Sigmoid colon (tissue), 6 donors: ENCODE measurements at regions not wholly inside any gene's neighbourhood (a gene's known extent, or its start where the extent isn't known, plus 50 kb on each side); places are given as distances from the start of the nearest gene placed in this dataset.

Experiments used
- DNase-seq: peaks from one replicate; pipeline ENCODE4 v3.0.0-alpha.2; 2019
- H3K27ac ChIP-seq, 4 donors: fragments of 200-600 bp; sonication (generic); one replicate each; pipeline ENCODE4 v1.5.1; 2016 to 2019; ENCODE audit warnings: mild to moderate bottlenecking in 1 of 4
- H3K27me3 ChIP-seq, 3 donors: fragments of 200-600 bp; sonication (generic); one replicate each; pipeline ENCODE4 v1.5.1; 2019; ENCODE audit warnings: mild to moderate bottlenecking in 1 of 3
- H3K36me3 ChIP-seq, 4 donors: fragments of 200-600 bp; sonication (generic); one replicate each; pipeline ENCODE4 v1.5.1; 2016 to 2019
- H3K4me1 ChIP-seq, 4 donors: fragments of 200-600 bp; sonication (generic); one replicate each; pipeline ENCODE4 v1.5.1; 2017 to 2019
- H3K4me3 ChIP-seq, 4 donors: fragments of 200-600 bp; sonication (generic); one replicate each; pipeline ENCODE4 v1.5.1; 2017 to 2019; ENCODE audit warnings: mild to moderate bottlenecking in 2 of 4, moderate library complexity in 1 of 4
- H3K9me3 ChIP-seq, 4 donors: fragments of 200-600 bp in 3 of 4; sonication (generic) in 3 of 4; one replicate each; pipeline versions ENCODE4 v1.5.1 to v1.6.1; 2013 to 2019
- EP300 ChIP-seq, 4 donors: sonication (generic); formaldehyde crosslinking; IDR thresholded peaks; one replicate each; pipeline ENCODE4 v1.6.1; 2017; ENCODE audit warnings: antibody characterized with exemption in 4 of 4
- POLR2A ChIP-seq, 2 donors: fragments of 450-650 bp; IDR thresholded peaks; one replicate each; pipeline ENCODE4 v1.6.1; 2016; ENCODE audit warnings: antibody characterized with exemption in 2 of 2, mild to moderate bottlenecking in 2 of 2, moderate library complexity in 2 of 2
- POLR2AphosphoS5 ChIP-seq, 4 donors: sonication (generic); formaldehyde crosslinking; IDR thresholded peaks; one replicate each; pipeline ENCODE4 v1.6.1; 2017; ENCODE audit warnings: antibody characterized with exemption in 4 of 4
- WGBS, 2 donors: extraction: QIAGEN DNeasy Blood & Tissue Kit; methylation state at CpG; one replicate each; pipeline ENCODE4 v1.1.7; 2013; 5-methylcytosine and 5-hydroxymethylcytosine counted together
- intact Hi-C: fragments of 100-400 bp; cut with DNase I; formaldehyde crosslinking; loops from one replicate; pipeline ENCODE4 v1.15.1; 2023
- TF ChIP-seq, protein P1 (sequence below), 4 experiments: fragments of 450-650 bp in 3 of 4; fragments of 200-600 bp in 1 of 4; IDR thresholded peaks; one replicate each; pipeline ENCODE4 v1.5.1; 2016 to 2019; ENCODE audit warnings: antibody characterized with exemption in 4 of 4, mild to moderate bottlenecking in 3 of 4, moderate library complexity in 2 of 4
- donor health status: healthy with polysubstance abuse.
- donor health status: healthy.

GRCh38 chr3:154932633-154933032 is 147.5 kb upstream of the MME start:
- intact Hi-C loops: no loop called here
- H3K27me3 ChIP-seq: no peaks in the 10 kb centered on the region
- no peaks in the 10 kb centered on the region for H3K4me1 ChIP-seq
- no peak for DNase-seq
- no peaks in the 10 kb centered on the region for H3K36me3 ChIP-seq
- H3K9me3 ChIP-seq: no peaks in the 10 kb centered on the region
- no peak overlapping the region for H3K4me3 ChIP-seq
- H3K27ac ChIP-seq: no peak overlapping the region
- TF ChIP-seq, protein P1, sequence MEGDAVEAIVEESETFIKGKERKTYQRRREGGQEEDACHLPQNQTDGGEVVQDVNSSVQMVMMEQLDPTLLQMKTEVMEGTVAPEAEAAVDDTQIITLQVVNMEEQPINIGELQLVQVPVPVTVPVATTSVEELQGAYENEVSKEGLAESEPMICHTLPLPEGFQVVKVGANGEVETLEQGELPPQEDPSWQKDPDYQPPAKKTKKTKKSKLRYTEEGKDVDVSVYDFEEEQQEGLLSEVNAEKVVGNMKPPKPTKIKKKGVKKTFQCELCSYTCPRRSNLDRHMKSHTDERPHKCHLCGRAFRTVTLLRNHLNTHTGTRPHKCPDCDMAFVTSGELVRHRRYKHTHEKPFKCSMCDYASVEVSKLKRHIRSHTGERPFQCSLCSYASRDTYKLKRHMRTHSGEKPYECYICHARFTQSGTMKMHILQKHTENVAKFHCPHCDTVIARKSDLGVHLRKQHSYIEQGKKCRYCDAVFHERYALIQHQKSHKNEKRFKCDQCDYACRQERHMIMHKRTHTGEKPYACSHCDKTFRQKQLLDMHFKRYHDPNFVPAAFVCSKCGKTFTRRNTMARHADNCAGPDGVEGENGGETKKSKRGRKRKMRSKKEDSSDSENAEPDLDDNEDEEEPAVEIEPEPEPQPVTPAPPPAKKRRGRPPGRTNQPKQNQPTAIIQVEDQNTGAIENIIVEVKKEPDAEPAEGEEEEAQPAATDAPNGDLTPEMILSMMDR (IDR thresholded peaks at IDR 0.05): no peak
- TF ChIP-seq EP300 (IDR thresholded peaks at IDR 0.05) (no peak), POLR2AphosphoS5 (IDR thresholded peaks at IDR 0.05) (no peak), POLR2A (IDR thresholded peaks at IDR 0.05) (no peak)

GRCh38 chr3:154931484-154931883 is 148.6 kb upstream of the MME start:
- TF ChIP-seq POLR2A (IDR thresholded peaks at IDR 0.05) (no peak), EP300 (IDR thresholded peaks at IDR 0.05) (no peak), POLR2AphosphoS5 (IDR thresholded peaks at IDR 0.05) (no peak)
- TF ChIP-seq, protein P1 (IDR thresholded peaks at IDR 0.05): no peak
- H3K4me1 ChIP-seq: no peaks in the 10 kb centered on the region
- no peak overlapping the region for H3K4me3 ChIP-seq

DNA sequence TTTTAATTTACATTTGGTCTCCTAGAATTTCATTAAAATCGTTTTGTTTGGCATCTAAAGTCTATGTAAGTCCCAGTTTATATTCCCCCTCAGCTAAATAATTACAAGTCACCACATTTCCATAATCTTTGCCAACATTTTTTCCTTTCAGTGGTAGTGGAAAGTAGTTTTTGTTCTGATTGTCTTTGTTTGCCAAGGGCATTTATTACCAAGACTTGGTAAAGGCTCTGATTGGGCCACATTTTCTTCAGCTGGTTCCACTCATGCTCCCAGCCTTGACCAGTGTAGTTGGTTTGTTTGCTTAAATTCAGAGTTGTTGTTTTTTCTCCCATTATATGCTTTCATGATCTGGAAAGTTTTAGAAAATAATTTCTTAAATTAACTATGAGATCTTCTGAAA is 153.4 kb upstream of the MME start:
- intact Hi-C loops: no loop called here
- 63 to 65% methylated on average over 1 of the region's 1 CpG for WGBS, 2 donors
- no peak for DNase-seq
- TF ChIP-seq, protein P1 (IDR thresholded peaks at IDR 0.05): no peak
- TF ChIP-seq POLR2AphosphoS5 (IDR thresholded peaks at IDR 0.05) (no peak), EP300 (IDR thresholded peaks at IDR 0.05) (no peak), POLR2A (IDR thresholded peaks at IDR 0.05) (no peak)
- Histone ChIP-seq H3K27me3 (no peaks in the 10 kb centered on the region), H3K9me3 (no peaks in the 10 kb centered on the region), H3K27ac (no peak overlapping the region), H3K4me3 (no peak overlapping the region), H3K36me3 (no peaks in the 10 kb centered on the region), H3K4me1 (no peaks in the 10 kb centered on the region)

More at GRCh38 chr3:154931484-154931883, 148.6 kb upstream of the MME start:
- intact Hi-C loops: no loop called here
- no peak overlapping the region for H3K27ac ChIP-seq
- no peaks in the 10 kb centered on the region for H3K9me3 ChIP-seq
- no peak for DNase-seq
- no peaks in the 10 kb centered on the region for H3K27me3 ChIP-seq
- H3K36me3 ChIP-seq: no peaks in the 10 kb centered on the region
- 85 to 86% methylated on average over 1 of the region's 1 CpG for WGBS, 2 donors

DNA sequence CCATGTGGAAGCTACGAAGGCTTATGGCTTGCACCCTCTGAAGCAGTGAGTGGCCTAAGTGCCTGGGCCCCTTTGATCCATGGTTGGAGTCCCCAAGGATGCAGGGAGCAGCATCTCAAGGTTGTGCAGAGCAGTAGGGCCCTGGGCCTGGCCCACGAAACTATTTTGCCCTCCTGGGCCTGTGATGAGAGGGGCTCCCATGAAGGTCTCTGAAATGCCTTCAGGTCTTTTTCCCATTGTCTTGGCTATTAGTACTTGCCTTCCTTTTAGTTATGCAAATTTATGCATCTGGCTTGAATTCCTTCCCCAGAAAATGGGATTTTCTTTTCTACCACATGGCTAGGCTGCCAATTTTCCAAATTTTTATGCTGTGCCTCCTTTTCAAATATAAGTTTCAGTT is 158.8 kb upstream of the MME start:
- Histone ChIP-seq H3K4me1 (no peaks in the 10 kb centered on the region), H3K9me3 (peaks cover 0 to 4% (median 0%) of the 10 kb centered on the region in 4 donors), H3K4me3 (no peak overlapping the region), H3K36me3 (no peaks in the 10 kb centered on the region), H3K27me3 (no peaks in the 10 kb centered on the region), H3K27ac (no peak overlapping the region)
- intact Hi-C loops: no loop called here
- DNase-seq: no peak
- 84 to 85% methylated on average over 2 of the region's 2 CpGs for WGBS, 2 donors
- TF ChIP-seq POLR2A (IDR thresholded peaks at IDR 0.05): no peak
- TF ChIP-seq, protein P1 (IDR thresholded peaks at IDR 0.05): no peak
- TF ChIP-seq POLR2AphosphoS5 (IDR thresholded peaks at IDR 0.05): no peak
- no peak for TF ChIP-seq EP300 (IDR thresholded peaks at IDR 0.05)

- no peak for DNase-seq
- Histone ChIP-seq H3K4me3 (no peak overlapping the region), H3K27me3 (no peaks in the 10 kb centered on the region), H3K27ac (no peak overlapping the region), H3K36me3 (no peaks in the 10 kb centered on the region), H3K9me3 (peaks cover 0 to 4% (median 0%) of the 10 kb centered on the region in 4 donors), H3K4me1 (no peaks in the 10 kb centered on the region)
- TF ChIP-seq POLR2AphosphoS5 (IDR thresholded peaks at IDR 0.05) (no peak), EP300 (IDR thresholded peaks at IDR 0.05) (no peak), POLR2A (IDR thresholded peaks at IDR 0.05) (no peak)
- TF ChIP-seq, protein P1 (IDR thresholded peaks at IDR 0.05): no peak
- intact Hi-C loops: no loop called here
- WGBS, 2 donors: 93 to 94% methylated on average over 1 of the region's 1 CpG
These were observed 160.9 kb upstream of the MME start for GRCh38 chr3:154919226-154919625.
